GM19328 (cell line): ENCODE measurements at regions not wholly inside any gene's neighbourhood (a gene's known extent, or its start where the extent isn't known, plus 50 kb on each side); places are given as distances from the start of the nearest gene placed in this dataset.
"Not testable (repeated sequence)": the region's sequence is repeated elsewhere in the genome, so short reads cannot be mapped to it uniquely, and the experiment has no call there.

Experiments used
- ATAC-seq: cut with Tn5 transposase; IDR thresholded peaks from one replicate; pipeline ENCODE4 v1.9.1; 2021; ENCODE audit warnings: mild to moderate bottlenecking, moderate library complexity; ENCODE audit not compliant: unreplicated experiment

DNA sequence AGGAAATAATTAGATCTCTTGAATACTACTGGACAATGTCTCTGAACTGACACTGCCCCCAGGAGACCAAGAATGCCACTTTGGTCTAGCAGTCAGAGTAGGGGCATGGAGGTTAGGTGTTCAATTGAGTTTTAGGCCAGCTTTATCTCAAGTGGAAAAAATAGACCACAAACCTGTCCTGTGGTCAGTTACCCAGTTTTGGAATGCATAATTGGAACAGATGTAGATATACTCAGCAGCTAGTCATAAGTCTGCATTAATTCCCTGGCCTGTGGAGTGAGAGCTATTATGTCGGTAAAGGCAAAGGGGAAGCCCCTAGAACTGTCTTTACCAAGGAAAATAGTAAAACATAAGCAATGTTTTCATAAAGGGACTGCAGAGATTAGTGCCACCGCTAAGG is 587.7 kb downstream of the GLUD2 start:
- no peak for ATAC-seq

DNA sequence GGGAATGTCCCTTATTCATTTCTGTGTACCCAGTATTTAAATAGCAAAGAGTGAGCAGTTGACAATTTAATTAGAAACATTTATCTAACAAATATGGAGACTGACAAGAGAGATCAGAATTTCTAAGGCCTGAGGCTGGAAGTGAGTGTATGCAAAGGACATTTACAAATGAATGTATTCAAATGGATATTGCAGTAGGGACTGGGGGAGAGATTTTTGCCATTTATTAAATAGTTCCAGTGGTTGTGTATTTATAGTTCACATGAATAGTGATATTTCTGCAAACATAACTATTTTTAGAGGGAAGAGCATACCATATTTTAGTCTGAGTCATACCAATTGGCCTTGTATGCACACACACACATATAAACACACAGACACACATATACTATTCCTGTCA is 592.4 kb downstream of the GLUD2 start:
- ATAC-seq = no peak

DNA sequence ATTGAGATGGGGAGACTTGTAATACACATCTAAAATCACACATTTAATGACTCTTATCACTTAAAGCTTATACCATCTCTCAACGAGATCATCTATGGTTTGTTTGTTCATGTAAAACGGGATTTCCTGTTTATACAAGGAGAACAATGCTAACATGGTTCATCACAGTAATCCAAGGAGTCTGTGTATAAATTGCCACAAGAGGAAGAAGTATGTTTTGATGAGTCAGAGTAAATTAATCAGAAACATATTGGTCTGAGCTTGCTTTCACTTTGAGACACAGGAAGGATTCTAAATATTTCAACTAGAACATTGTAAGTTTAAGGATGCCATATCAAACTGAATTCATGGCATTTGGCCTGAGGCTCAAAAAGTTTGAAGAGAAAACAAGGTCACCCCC is 594.1 kb downstream of the GLUD2 start:
- ATAC-seq = no peak

DNA sequence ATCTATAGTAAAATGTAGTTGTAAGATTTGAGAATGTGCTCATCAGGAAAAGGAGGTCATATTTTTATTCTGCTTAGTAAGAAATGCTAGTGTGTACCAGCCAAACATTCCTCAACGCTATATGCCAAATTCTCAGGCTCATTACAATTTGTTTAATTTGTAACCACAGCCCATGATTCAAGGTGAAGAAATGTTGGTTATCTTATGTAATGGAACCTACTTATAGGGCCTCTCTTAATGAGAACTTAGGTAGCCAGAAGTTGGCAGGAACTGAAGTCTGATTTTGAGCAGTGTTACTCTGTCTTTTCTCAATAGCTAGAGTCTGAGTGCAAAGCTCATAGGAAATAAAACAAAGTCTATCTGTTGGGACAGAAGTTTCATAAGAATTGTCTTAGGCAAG is 595.0 kb downstream of the GLUD2 start:
- ATAC-seq = no peak

GRCh38 chrX:121649417-121649816 is 602.0 kb downstream of the GLUD2 start:
- ATAC-seq = no peak

- ATAC-seq = no peak
Measured at GRCh38 chrX:121655276-121655675, 607.9 kb downstream of the GLUD2 start.

DNA sequence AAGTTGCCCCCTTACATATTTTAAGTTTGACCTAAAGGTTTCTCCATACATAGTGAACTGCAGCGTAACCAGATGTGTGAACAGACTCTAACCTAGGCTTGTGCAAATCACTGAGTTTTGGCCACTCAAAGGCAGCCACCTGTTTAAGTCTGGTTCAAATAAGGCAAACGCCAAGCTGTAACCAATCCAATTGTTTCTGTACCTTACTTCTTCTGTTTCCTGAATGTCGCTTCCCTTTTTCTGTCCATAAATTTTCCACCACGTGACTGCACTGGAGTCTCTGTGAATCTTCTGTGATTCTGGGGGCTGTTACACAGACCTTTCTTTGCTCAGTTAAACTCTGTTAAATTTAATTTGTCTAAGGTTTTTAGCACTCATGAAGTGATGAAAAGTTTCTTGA is 618.8 kb downstream of the GLUD2 start:
- ATAC-seq = no peak

GRCh38 chrX:121671649-121672048 is 624.2 kb downstream of the GLUD2 start:
- ATAC-seq = no peak

GRCh38 chrX:121709236-121709635 is 661.8 kb downstream of the GLUD2 start:
- ATAC-seq = not testable (repeated sequence)

DNA sequence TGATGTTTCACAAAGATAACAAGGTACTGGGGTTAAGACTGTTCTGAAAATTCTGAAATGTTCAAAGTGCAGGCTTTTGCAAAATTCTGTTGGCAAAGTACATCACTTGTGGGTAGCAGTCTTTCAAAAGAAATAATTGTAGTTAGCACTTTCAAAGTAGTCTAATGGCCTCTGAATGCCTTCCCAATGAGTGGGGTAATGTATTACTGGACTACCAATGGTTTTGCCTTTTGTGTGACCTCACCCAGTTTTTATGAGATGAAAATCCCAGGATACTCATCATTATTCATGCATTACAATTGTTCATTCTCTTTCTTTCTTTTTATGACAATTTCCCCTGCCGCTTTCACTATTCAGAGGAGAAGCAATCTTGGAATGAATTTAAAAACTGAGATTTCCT is 686.1 kb downstream of the GLUD2 start:
- no peak for ATAC-seq

- no peak for ATAC-seq
Measured at GRCh38 chrX:121746105-121746504, 698.7 kb downstream of the GLUD2 start.

- ATAC-seq = not testable (repeated sequence)
Measured at GRCh38 chrX:121753602-121754001, 706.2 kb downstream of the GLUD2 start.

GRCh38 chrX:121754301-121754700 is 706.9 kb downstream of the GLUD2 start:
- no peak for ATAC-seq

DNA sequence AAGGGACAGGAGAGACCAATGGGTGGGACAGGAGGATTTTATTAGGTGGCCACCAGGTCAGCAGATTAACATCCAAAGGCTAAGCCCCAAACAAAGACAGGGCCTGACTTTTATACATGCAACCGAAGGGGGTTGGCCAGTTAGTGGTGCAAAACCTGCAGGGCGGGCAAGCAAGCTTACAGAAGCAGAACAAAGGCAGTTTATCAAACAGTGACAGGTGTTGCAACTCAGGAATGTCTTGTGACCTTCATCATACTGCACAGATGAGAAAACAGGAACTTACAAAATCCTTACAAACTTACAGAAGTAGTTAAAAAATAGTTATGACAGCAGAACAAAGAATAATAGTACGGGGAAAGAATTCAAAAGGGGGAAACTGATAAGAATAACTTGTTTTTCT is 708.1 kb downstream of the GLUD2 start:
- ATAC-seq = no peak

GRCh38 chrX:121761845-121762244 is 714.4 kb downstream of the GLUD2 start:
- no peak for ATAC-seq

GRCh38 chrX:121763671-121764070 is 716.3 kb downstream of the GLUD2 start:
- ATAC-seq = no peak

GRCh38 chrX:121768210-121768609 is 720.8 kb downstream of the GLUD2 start:
- ATAC-seq = not testable (repeated sequence)

DNA sequence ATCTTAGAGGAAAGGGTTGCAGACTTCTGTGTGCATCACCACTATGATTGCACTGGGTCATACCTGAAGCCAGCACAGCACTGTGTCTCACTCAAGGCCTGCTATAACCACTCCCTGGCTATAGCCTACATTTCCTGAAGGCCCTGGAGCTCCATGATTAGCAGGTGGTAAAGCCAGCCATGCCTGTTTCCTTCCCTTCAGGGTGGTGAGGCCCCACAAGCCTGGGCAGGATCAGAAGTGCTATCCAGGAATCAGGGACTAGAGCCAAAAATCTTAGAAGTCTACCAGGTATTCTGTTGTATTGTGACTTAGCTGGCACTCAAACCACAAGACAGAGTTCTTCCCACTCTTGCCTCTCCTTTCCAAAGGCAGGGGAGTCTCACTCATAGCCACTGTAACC is 734.6 kb downstream of the GLUD2 start:
- no peak for ATAC-seq

DNA sequence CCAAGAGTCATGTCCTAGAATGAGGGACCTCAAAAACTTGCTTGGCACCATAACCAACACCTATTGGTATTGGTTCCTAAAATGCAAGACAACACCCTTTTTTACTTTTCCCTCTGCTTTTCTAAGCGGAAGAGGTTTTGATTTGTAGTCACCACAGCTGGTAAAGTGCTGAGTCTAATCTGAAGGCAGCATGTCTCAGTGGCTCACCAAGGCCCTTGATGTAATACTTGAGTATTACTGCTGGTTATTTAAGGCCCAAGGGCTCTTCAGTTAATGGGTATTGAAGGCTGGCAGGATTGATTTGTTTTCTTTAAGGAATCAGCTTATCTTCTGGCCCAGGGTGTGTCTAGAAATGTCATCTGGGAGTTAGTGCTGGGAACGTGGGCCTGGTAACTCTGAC is 735.1 kb downstream of the GLUD2 start:
- no peak for ATAC-seq

DNA sequence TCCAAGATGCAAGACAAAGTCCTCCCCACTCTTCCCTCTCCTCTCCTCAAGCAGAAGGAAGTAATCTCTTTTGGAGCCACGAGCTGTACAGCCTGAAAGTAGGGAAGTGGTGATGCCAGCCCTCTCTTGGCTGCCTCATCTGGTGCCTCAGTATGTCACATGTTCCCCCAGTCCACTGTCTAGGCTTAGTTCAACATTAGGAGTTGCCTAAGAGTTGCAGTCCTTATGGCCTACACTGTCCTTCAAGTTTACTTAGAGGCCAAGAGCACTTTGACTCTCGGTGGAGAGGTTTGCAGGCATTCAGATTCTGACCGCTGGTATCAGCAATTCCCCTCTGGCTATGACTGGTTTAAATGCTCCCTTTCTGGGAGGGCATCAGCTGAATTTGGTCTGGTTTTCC is 735.6 kb downstream of the GLUD2 start:
- ATAC-seq = no peak

DNA sequence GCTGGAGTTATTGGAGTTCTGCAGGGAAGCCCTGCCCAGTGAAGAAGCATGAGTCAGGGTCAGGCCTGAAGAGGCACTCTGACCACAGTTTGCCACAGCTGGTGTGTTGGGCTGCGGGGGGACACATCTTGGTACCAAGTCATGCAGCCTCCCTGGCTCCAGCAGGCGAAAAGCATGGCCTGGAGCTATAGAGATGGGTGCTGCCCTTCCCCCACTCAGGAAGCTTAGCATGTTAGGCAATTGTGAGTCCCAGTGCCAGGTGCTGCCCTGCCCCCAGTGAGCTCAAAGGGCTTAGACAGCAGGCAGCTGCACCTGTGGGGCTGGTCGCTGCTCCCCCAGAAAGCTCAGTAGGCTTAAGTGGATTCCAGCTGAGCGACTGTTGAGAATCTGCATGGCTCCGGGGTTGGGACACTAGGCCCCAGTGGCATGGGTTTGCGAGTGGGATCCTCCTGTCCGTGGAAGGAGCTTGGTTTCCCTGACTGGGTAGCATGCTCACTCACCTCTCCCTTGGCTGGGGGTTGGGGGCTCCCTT is 755.5 kb downstream of the GLUD2 start:
- ATAC-seq = no peak

GRCh38 chrX:121823406-121823805 is 776.0 kb downstream of the GLUD2 start:
- ATAC-seq = no peak

DNA sequence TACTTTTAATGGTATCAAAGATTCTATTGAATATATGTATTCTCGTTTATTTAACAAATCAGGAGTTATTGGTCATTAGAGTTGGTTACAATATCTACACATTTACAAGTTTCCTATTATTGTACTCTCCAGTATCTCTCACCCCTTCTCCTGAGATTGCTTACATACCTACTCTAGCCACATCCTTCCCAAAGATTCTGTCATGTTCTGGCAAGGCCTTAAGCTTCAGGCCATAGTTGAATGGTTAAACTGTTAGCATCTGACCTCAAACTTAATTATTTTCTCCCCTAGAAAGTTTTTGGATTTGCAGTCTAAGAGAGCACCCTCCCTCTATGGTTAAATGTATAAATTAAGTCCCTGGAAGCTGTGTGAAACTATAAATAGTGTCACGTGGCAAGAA is 784.2 kb downstream of the GLUD2 start:
- ATAC-seq = no peak

GRCh38 chrX:121832446-121832845 is 785.0 kb downstream of the GLUD2 start:
- ATAC-seq = no peak
